DOHH2 (cell line): ENCODE measurements at regions not wholly inside any gene's neighbourhood (a gene's known extent, or its start where the extent isn't known, plus 50 kb on each side); places are given as distances from the start of the nearest gene placed in this dataset.

Experiments
- EZH2phosphoT487 ChIP-seq: fragments of 200-600 bp; sonication (generic); IDR thresholded peaks from 2 replicates; pipeline ENCODE4 v1.6.1; 2017; ENCODE audit warnings: borderline replicate concordance, mild to moderate bottlenecking, antibody characterized with exemption, low read length, moderate library complexity, mixed read lengths
- TF ChIP-seq, protein P1 (sequence below): fragments of 200-600 bp; sonication (generic); IDR thresholded peaks from one replicate; pipeline ENCODE4 v1.5.1; 2014; ENCODE audit warnings: antibody characterized with exemption, mild to moderate bottlenecking, low read depth, low read length; ENCODE audit not compliant: poor library complexity, severe bottlenecking

DNA sequence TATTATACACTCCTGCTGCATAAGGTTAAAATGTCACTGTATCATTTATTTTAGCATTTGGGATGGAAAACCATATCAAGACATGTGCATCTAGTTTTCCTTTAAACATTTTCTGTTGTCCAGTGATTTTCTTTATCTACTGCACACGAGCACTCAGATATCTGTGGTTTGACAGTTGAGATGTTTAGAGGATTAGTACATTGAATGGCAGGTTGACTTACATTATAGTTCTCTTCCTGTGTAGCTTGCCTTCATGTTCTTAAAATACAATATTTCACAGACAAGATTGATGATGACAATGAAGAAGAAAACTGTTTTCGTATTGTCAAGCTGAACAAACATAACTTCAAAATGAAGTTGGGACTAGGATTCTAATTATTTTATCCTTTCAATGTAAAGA is 2378.4 kb upstream of the WWC1 start:
- TF ChIP-seq, protein P1, sequence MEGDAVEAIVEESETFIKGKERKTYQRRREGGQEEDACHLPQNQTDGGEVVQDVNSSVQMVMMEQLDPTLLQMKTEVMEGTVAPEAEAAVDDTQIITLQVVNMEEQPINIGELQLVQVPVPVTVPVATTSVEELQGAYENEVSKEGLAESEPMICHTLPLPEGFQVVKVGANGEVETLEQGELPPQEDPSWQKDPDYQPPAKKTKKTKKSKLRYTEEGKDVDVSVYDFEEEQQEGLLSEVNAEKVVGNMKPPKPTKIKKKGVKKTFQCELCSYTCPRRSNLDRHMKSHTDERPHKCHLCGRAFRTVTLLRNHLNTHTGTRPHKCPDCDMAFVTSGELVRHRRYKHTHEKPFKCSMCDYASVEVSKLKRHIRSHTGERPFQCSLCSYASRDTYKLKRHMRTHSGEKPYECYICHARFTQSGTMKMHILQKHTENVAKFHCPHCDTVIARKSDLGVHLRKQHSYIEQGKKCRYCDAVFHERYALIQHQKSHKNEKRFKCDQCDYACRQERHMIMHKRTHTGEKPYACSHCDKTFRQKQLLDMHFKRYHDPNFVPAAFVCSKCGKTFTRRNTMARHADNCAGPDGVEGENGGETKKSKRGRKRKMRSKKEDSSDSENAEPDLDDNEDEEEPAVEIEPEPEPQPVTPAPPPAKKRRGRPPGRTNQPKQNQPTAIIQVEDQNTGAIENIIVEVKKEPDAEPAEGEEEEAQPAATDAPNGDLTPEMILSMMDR, result no peak
- no peak for TF ChIP-seq EZH2phosphoT487
